ENCODE measurements at regions not wholly inside any gene's neighbourhood (a gene's known extent, or its start where the extent isn't known, plus 50 kb on each side); places are given as distances from the start of the nearest gene placed in this dataset.

GRCh38 chr18:2325308-2325849, 245.9 kb downstream of the METTL4 start:
- TF ChIP-seq MYC (IDR thresholded peaks at IDR 0.05; ENCODE audit: low read depth, low read length): no peak
- no peak overlapping the region for H3K4me3 ChIP-seq (ENCODE audit: low read depth, low read length)
- no peak for DNase-seq (ENCODE audit: low read depth)

DNA sequence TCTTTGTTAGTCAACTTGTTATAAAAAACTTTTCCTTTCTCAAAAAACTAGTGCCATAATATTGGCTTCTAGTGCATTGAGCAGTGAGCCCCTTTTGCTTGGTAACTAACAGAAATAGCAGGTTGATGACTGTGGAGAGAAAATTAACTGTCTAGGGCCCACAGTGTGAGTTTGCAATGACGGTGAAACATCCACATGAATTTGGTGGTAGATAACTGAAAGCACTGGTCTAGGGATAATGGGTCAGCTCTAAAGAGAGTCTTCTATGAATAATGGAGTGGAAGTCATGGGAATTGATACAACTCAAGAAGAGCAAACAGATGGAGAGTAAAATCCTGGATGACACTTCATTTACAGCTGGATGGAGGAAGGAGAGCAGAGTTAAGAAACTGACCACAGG, 245.4 kb downstream of the METTL4 start:
- no peak for DNase-seq (ENCODE audit: low read depth)
- TF ChIP-seq MYC (IDR thresholded peaks at IDR 0.05; ENCODE audit: low read depth, low read length) (no peak), MAX (IDR thresholded peaks at IDR 0.05; ENCODE audit: low read depth, low read length) (no peak), CTCF (IDR thresholded peaks at IDR 0.05; ENCODE audit: low read depth, low read length) (no peak), POLR2A (IDR thresholded peaks at IDR 0.05; ENCODE audit: extremely low read depth, insufficient read length) (no peak)
- H3K4me3 ChIP-seq (ENCODE audit: low read depth, low read length): no peak overlapping the region

DNA sequence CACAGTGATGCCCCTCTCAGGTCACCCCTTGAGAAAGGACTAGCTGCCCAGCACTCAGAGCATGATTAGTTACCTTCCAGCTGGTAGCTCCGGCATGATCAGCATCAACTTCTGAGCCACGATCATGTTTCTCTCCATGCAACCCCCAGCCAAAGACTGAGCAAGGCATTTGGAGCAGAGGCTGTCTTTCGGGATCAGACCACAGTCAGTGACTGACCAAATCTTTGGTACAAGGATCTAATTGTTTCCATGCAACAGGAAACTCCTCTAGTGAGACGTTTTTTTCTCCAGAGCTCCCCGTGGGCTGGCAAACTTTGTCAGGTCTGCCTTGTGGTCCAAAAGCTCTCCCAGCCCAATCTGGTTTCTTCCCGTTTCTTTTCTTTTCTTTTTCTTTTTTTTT, 244.3 kb downstream of the METTL4 start:
- TF ChIP-seq POLR2A (IDR thresholded peaks at IDR 0.05; ENCODE audit: extremely low read depth, insufficient read length): no peak
- no peak for TF ChIP-seq MAX (IDR thresholded peaks at IDR 0.05; ENCODE audit: low read depth, low read length)
- no peak for TF ChIP-seq CTCF (IDR thresholded peaks at IDR 0.05; ENCODE audit: low read depth, low read length)
- no peak for TF ChIP-seq MYC (IDR thresholded peaks at IDR 0.05; ENCODE audit: low read depth, low read length)
- no peak overlapping the region for H3K4me3 ChIP-seq (ENCODE audit: low read depth, low read length)
- DNase-seq (ENCODE audit: low read depth): no peak

DNA sequence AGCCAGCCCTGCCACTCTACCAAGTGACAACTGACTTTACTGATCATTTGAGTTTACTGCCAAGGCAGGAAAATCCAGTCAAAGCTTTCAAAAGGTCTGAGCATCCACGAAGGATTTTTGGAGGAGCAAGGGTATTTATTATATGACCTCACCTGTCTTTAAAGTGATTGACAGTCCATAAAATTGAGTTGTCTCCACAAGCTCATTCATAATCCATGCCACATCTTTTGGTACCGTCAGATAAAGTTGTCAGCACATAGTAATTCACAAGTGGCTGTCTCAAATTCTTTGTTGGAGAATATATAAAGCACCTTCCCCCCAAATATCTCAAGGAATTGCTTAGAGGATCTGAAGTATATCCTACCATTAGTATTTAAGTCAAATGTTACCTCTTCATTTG, 240.5 kb downstream of the METTL4 start:
- DNase-seq (ENCODE audit: low read depth): no peak
- TF ChIP-seq CTCF (IDR thresholded peaks at IDR 0.05; ENCODE audit: low read depth, low read length) (no peak), MYC (IDR thresholded peaks at IDR 0.05; ENCODE audit: low read depth, low read length) (no peak), MAX (IDR thresholded peaks at IDR 0.05; ENCODE audit: low read depth, low read length) (no peak), POLR2A (IDR thresholded peaks at IDR 0.05; ENCODE audit: extremely low read depth, insufficient read length) (no peak)
- no peak overlapping the region for H3K4me3 ChIP-seq (ENCODE audit: low read depth, low read length)

- no peak overlapping the region for H3K4me3 ChIP-seq (ENCODE audit: low read depth, low read length)
- DNase-seq (ENCODE audit: low read depth): no peak
- TF ChIP-seq MAX (IDR thresholded peaks at IDR 0.05; ENCODE audit: low read depth, low read length) (no peak), POLR2A (IDR thresholded peaks at IDR 0.05; ENCODE audit: extremely low read depth, insufficient read length) (no peak), MYC (IDR thresholded peaks at IDR 0.05; ENCODE audit: low read depth, low read length) (no peak), CTCF (IDR thresholded peaks at IDR 0.05; ENCODE audit: low read depth, low read length) (no peak)
Observed at GRCh38 chr18:2331491-2331890, 239.8 kb downstream of the METTL4 start.

DNA sequence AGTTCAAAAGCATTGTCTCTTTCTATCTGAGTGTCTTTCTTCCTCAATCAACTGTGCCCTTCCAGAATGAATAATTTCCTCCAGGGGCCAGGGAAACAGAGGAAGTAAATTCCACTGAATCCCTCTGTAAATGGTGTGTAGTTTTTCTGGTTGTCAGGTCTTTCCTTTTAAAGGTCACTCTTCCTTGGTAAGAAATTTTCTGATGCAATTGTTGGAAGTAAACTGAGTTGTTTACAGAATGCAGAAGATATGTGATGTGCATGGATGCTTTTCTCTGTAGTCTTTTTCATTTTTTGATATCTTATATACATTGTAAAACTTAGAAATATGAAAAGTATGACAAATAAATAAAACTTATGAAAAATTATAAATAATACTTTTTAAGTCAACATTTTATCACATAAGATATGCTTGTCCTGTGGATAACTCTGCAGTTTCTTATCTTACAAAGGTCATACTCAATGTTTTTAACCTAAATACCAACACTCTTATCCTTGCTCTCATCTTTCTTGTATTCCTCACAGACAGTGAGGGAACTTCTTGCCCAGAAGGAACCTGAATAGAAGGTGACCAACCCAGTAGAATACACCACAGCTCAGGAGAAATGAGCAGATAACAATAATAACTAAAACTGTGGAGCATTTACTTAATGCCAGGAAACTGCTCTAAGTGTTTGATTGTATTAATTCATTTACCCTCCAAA, 234.5 kb downstream of the METTL4 start:
- DNase-seq (ENCODE audit: low read depth): no peak
- TF ChIP-seq POLR2A (IDR thresholded peaks at IDR 0.05; ENCODE audit: extremely low read depth, insufficient read length): no peak
- no peak for TF ChIP-seq CTCF (IDR thresholded peaks at IDR 0.05; ENCODE audit: low read depth, low read length)
- no peak for TF ChIP-seq MAX (IDR thresholded peaks at IDR 0.05; ENCODE audit: low read depth, low read length)
- TF ChIP-seq MYC (IDR thresholded peaks at IDR 0.05; ENCODE audit: low read depth, low read length): no peak
- H3K4me3 ChIP-seq (ENCODE audit: low read depth, low read length): no peak overlapping the region
